Vagina (tissue), 2 donors: ENCODE measurements at regions not wholly inside any gene's neighbourhood (a gene's known extent, or its start where the extent isn't known, plus 50 kb on each side); places are given as distances from the start of the nearest gene placed in this dataset.

Source experiments
- DNase-seq, 2 donors: peaks; one replicate each; pipeline ENCODE4 v3.0.0-alpha.2; 2017; ENCODE audit errors: extremely low spot score in 2 of 2
- H3K27ac ChIP-seq: fragments of 200-600 bp; sonication (generic); one replicate; pipeline ENCODE4 v1.5.1; 2019
- H3K27me3 ChIP-seq: fragments of 200-600 bp; sonication (generic); one replicate; pipeline ENCODE4 v1.5.1; 2019
- H3K36me3 ChIP-seq, 2 donors: fragments of 200-600 bp; sonication (generic); one replicate each; pipeline ENCODE4 v1.5.1; 2017 to 2019
- H3K4me1 ChIP-seq: fragments of 200-600 bp; sonication (generic); one replicate; pipeline ENCODE4 v1.5.1; 2019
- H3K4me3 ChIP-seq, 2 donors: fragments of 200-600 bp; sonication (generic); 1 replicate in 1 of 2; 2 replicates in 1 of 2; pipeline ENCODE4 v1.5.1; 2016 to 2019
- H3K9me3 ChIP-seq: fragments of 200-600 bp; sonication (generic); one replicate; pipeline ENCODE4 v1.5.1; 2019
- CTCF ChIP-seq, 3 experiments: fragments of 450-650 bp in 2 of 3; fragments of 200-600 bp in 1 of 3; sonication (generic) in 1 of 3; IDR thresholded peaks; one replicate each; pipeline ENCODE4 v1.5.1; 2017 to 2019; ENCODE audit warnings: antibody characterized with exemption in 3 of 3, mild to moderate bottlenecking in 2 of 3, moderate library complexity in 2 of 3
- POLR2A ChIP-seq, 2 donors: fragments of 450-650 bp; IDR thresholded peaks; one replicate each; pipeline ENCODE4 v1.6.1; 2017; ENCODE audit warnings: antibody characterized with exemption in 2 of 2, mild to moderate bottlenecking in 2 of 2, moderate library complexity in 2 of 2
- POLR2AphosphoS5 ChIP-seq, 2 donors: sonication (generic); formaldehyde crosslinking; IDR thresholded peaks; one replicate each; pipeline ENCODE4 v1.9.0; 2017; ENCODE audit warnings: antibody characterized with exemption in 2 of 2, mild to moderate bottlenecking in 2 of 2, low read depth in 1 of 2; ENCODE audit not compliant: insufficient read depth in 1 of 2
- intact Hi-C: fragments of 100-400 bp; cut with DNase I; formaldehyde crosslinking; loops from one replicate; pipeline ENCODE4 v1.15.1; 2023

GRCh38 chr11:69386594-69387408, 92.8 kb downstream of the MYEOV start:
- Histone ChIP-seq H3K27me3 (no peaks in the 10 kb centered on the region), H3K4me1 (no peaks in the 10 kb centered on the region), H3K36me3 (no peaks in the 10 kb centered on the region), H3K9me3 (no peaks in the 10 kb centered on the region), H3K4me3 (no peak overlapping the region), H3K27ac (no peak overlapping the region)
- intact Hi-C loops: no loop called here
- no peak for TF ChIP-seq POLR2A (IDR thresholded peaks at IDR 0.05)
- DNase-seq: no peak

GRCh38 chr11:69387409-69387885, 93.5 kb downstream of the MYEOV start:
- no peak overlapping the region for H3K4me3 ChIP-seq
- intact Hi-C loops: no loop called here
- DNase-seq: no peak
- H3K36me3 ChIP-seq: no peaks in the 10 kb centered on the region
- TF ChIP-seq POLR2AphosphoS5 (IDR thresholded peaks at IDR 0.05; ENCODE audit: insufficient read depth in 1 of 2, low read depth in 1 of 2): no peak
- no peak for TF ChIP-seq CTCF (IDR thresholded peaks at IDR 0.05)
- no peak for TF ChIP-seq POLR2A (IDR thresholded peaks at IDR 0.05)
- no peaks in the 10 kb centered on the region for H3K4me1 ChIP-seq
- no peaks in the 10 kb centered on the region for H3K9me3 ChIP-seq
- no peak overlapping the region for H3K27ac ChIP-seq
- H3K27me3 ChIP-seq: no peaks in the 10 kb centered on the region

- intact Hi-C loops: no loop called here
- Histone ChIP-seq H3K4me1 (no peaks in the 10 kb centered on the region), H3K27me3 (no peaks in the 10 kb centered on the region), H3K27ac (no peak overlapping the region), H3K9me3 (no peaks in the 10 kb centered on the region), H3K4me3 (no peak overlapping the region), H3K36me3 (no peaks in the 10 kb centered on the region)
- no peak for DNase-seq
- TF ChIP-seq POLR2AphosphoS5 (IDR thresholded peaks at IDR 0.05; ENCODE audit: insufficient read depth in 1 of 2, low read depth in 1 of 2): no peak
- TF ChIP-seq POLR2A (IDR thresholded peaks at IDR 0.05): no peak
- TF ChIP-seq CTCF (IDR thresholded peaks at IDR 0.05): no peak
Observed at GRCh38 chr11:69388210-69388609, 93.3 kb upstream of the LINC01488 start.

- TF ChIP-seq CTCF (IDR thresholded peaks at IDR 0.05) (no peak), POLR2AphosphoS5 (IDR thresholded peaks at IDR 0.05; ENCODE audit: insufficient read depth in 1 of 2, low read depth in 1 of 2) (no peak), POLR2A (IDR thresholded peaks at IDR 0.05) (no peak)
Observed at GRCh38 chr11:69388661-69389060, 92.8 kb upstream of the LINC01488 start.

GRCh38 chr11:69390561-69390960, 90.9 kb upstream of the LINC01488 start:
- Histone ChIP-seq H3K9me3 (no peaks in the 10 kb centered on the region), H3K27ac (no peak overlapping the region), H3K4me3 (no peak overlapping the region), H3K27me3 (no peaks in the 10 kb centered on the region), H3K36me3 (no peaks in the 10 kb centered on the region), H3K4me1 (no peaks in the 10 kb centered on the region)
- intact Hi-C loops: no loop called here
- DNase-seq: no peak
- TF ChIP-seq POLR2AphosphoS5 (IDR thresholded peaks at IDR 0.05; ENCODE audit: insufficient read depth in 1 of 2, low read depth in 1 of 2): no peak

More at GRCh38 chr11:69388661-69389060, 92.8 kb upstream of the LINC01488 start:
- Histone ChIP-seq H3K36me3 (no peaks in the 10 kb centered on the region), H3K4me3 (no peak overlapping the region), H3K4me1 (no peaks in the 10 kb centered on the region), H3K9me3 (no peaks in the 10 kb centered on the region), H3K27ac (no peak overlapping the region), H3K27me3 (no peaks in the 10 kb centered on the region)
- DNase-seq: no peak
- intact Hi-C loops: no loop called here
